Epithelial cell of proximal tubule (primary cell): ENCODE measurements at regions not wholly inside any gene's neighbourhood (a gene's known extent, or its start where the extent isn't known, plus 50 kb on each side); places are given as distances from the start of the nearest gene placed in this dataset.
"Not testable (repeated sequence)": the region's sequence is repeated elsewhere in the genome, so short reads cannot be mapped to it uniquely, and the experiment has no call there.

Experiments
- DNase-seq: peaks from one replicate; pipeline ENCODE4 v3.0.0-alpha.2; 2011; ENCODE audit warnings: low read depth
- H3K4me3 ChIP-seq: 2 replicates; pipeline ENCODE4 v1.5.1; 2011; ENCODE audit warnings: low read depth, mild to moderate bottlenecking, low read length
- TF ChIP-seq, protein P1 (sequence below): conservative IDR thresholded peaks from 2 replicates; pipeline ENCODE4 v1.5.1; 2012; ENCODE audit warnings: low read depth, mild to moderate bottlenecking, low read length

DNA sequence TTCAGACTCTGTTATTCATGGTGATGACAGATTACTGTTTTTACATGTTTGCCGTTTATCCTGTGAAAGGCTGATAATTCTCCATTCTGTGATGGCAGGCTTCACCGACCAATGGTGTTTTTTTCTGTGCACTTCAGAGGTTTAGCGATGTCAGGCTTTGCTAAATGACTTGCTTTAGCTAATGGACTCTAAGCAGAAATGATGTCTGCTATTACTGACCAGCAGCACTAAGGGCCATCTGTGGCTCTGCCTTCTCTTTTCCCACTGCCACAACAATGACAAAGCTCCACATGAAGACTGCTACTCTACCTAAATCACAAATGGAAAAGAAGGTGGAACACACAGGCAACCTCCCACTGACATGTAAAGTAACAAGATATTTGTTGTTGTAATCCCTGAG lies 68.4 kb upstream of the ALB start:
- no peak overlapping the region for H3K4me3 ChIP-seq
- DNase-seq = no peak
- TF ChIP-seq, protein P1, sequence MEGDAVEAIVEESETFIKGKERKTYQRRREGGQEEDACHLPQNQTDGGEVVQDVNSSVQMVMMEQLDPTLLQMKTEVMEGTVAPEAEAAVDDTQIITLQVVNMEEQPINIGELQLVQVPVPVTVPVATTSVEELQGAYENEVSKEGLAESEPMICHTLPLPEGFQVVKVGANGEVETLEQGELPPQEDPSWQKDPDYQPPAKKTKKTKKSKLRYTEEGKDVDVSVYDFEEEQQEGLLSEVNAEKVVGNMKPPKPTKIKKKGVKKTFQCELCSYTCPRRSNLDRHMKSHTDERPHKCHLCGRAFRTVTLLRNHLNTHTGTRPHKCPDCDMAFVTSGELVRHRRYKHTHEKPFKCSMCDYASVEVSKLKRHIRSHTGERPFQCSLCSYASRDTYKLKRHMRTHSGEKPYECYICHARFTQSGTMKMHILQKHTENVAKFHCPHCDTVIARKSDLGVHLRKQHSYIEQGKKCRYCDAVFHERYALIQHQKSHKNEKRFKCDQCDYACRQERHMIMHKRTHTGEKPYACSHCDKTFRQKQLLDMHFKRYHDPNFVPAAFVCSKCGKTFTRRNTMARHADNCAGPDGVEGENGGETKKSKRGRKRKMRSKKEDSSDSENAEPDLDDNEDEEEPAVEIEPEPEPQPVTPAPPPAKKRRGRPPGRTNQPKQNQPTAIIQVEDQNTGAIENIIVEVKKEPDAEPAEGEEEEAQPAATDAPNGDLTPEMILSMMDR = no peak

DNA sequence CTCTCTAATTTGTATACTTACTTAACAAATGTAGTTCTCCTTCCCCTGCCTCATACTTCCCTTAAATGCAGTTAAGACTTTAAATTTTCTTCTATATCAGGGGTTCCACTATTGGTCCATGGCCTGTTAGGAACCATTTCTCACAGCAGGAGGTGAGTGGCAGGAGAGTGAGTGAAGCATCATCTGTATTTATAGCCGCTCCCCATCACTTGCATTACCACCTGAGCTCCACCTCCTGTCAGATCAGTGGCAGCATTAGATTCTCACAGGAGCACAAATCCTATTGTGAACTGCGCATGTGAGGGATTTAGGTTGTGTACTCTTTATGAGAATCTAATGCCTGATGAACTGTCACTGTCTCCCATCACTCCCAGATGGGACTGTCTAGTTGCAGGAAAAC lies 72.1 kb upstream of the ALB start:
- DNase-seq, H3K4me3 ChIP-seq: not testable (repeated sequence)

DNA sequence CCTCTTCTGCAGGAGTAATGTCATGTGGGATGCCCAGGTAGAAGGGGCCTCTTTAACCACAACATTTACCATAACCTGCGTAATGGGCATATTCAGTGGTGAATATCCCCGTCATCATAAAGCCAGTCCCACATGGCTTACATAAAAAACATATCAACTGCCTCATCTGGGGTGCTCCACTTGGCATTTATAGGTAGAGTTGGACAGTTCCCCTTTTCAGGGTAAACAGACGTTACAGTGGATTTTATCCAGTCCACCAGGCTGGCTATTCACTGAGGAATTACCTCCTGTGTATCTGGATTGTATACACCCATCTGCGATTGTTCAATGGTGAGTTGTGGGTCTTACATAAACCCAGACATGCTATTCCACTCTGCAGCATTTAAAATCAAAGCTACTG lies 70.7 kb upstream of the ANKRD17 start:
- no peak for DNase-seq
- H3K4me3 ChIP-seq = no peak overlapping the region
- TF ChIP-seq, protein P1 = no peak

DNA sequence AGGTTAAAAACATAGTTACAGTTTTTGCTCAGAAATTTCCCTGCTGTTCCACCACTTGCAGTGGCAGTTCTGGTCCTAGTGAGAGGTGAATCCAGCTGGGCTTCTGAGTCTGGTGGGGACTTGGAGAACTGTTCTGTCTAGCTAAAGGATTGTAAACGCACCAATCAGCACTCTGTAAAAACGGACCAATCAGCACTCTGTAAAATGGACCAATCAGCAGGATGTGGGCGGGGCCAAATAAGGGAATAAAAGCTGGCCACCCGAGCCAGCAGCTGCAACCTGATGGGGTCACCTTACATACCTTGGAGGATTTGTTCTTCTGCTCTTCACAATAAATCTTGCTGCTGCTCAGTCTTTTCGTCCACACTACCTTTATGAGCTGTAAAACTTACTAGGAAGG lies 67.2 kb upstream of the ANKRD17 start:
- not testable (repeated sequence) for DNase-seq, H3K4me3 ChIP-seq

DNA sequence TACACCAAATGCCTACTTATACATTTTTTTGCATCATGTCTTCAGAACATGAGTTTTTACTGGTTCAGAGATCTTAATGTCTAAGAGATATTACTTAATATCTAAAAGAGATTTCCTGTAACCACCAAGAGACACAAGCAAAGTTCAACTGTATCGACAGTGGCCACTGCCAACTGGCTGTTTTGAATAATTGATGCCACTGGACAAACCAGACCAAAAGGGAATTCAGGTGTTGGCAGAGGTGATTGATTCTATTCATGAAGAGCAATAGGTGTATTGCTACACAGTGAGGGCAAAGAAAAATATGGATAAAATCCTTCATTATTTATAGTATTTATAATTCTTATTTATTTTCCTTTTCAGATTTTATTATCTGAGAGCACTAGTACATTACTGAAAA lies 58.5 kb upstream of the ANKRD17 start:
- H3K4me3 ChIP-seq = no peak overlapping the region
- DNase-seq = no peak
- TF ChIP-seq, protein P1 = no peak

DNA sequence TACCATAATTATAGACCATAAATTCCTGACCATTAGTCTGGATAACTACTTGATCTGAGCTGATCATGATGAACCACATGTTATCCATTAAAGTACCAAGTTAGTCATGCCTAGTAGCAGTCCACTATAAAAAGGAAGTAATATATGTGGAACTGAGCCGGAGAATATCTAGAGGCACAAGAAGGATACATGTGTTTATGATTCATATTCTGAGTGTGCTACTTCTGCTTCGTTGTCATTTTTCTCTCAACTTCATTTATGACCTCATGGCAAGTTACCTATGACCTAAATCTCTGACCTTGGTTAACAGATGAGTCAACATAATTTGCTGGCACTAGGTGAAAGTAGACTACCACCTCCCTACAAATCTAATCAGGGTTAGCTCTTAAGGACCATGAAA lies 56.5 kb upstream of the ANKRD17 start:
- no peak for DNase-seq
- TF ChIP-seq, protein P1 = no peak
- no peak overlapping the region for H3K4me3 ChIP-seq

DNA sequence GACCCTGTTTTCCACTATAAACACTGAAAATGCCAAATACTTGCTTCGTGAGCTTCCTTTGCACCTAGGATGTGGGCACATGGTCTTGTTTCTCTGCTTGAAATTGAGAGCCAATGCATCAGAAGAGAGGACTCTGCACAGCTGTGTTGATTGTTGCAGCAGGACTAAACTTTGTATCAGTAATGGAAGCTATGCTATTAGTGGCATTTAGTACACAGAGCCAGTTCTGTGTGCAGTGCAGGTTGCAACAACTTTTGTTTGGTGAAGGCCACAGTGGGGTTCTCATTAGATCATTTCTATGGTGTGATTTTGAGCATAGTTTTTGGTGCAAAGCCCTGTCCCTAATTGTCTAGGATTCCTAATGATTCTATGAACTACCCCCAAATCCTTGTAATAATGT lies 54.4 kb upstream of the ANKRD17 start:
- TF ChIP-seq, protein P1 = no peak

DNA sequence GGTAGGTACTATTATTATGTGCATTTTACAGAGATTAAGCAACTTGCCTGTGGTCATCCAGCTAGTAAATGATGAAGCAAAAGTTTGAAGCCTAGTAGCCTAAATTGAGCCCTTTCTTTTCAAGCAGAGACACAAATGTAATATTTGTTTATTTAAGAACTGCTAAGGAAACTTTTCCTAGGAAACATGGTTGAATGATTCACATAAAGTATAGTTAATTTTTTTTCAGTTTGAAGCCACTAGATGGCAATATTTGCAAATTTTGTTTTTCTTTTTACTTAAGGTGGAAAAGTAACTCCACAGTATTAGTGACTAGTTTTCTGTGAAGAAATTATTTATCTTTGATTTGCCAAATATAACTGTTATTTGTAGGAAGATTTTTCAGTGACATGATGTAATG lies 52.8 kb upstream of the ANKRD17 start:
- TF ChIP-seq, protein P1 = no peak
- DNase-seq = no peak
- H3K4me3 ChIP-seq = no peak overlapping the region

More for the DNA sequence above, 54.4 kb upstream of the ANKRD17 start:
- no peak for DNase-seq
- H3K4me3 ChIP-seq = no peak overlapping the region
